Lower lobe of right lung (tissue), 2 donors: ENCODE measurements at regions not wholly inside any gene's neighbourhood (a gene's known extent, or its start where the extent isn't known, plus 50 kb on each side); places are given as distances from the start of the nearest gene placed in this dataset.

ENCODE experiments used
- ATAC-seq, 2 donors: fragments of 200-7000 bp; cut with Tn5 transposase; one replicate each; pipeline ENCODE4 v1.9.1; 2020 to 2022; ENCODE audit warnings: mild to moderate bottlenecking in 2 of 2, moderate library complexity in 2 of 2
- DNase-seq: peaks from one replicate; pipeline ENCODE4 v3.0.0-alpha.2; 2020
- H3K27ac ChIP-seq: fragments of 200-600 bp; one replicate; pipeline ENCODE4 v1.8.0; 2022
- H3K27me3 ChIP-seq: fragments of 200-600 bp; one replicate; pipeline ENCODE4 v1.8.0; 2022; ENCODE audit warnings: low read depth
- H3K36me3 ChIP-seq: fragments of 200-600 bp; one replicate; pipeline ENCODE4 v1.8.0; 2022; ENCODE audit warnings: mild to moderate bottlenecking
- H3K4me1 ChIP-seq: fragments of 200-600 bp; one replicate; pipeline ENCODE4 v1.8.0; 2022
- H3K4me3 ChIP-seq: fragments of 200-600 bp; one replicate; pipeline ENCODE4 v1.8.0; 2022; ENCODE audit warnings: mild to moderate bottlenecking
- H3K9me3 ChIP-seq: fragments of 200-600 bp; one replicate; pipeline ENCODE4 v1.8.0; 2022
- CTCF ChIP-seq: fragments of 200-600 bp; IDR thresholded peaks from one replicate; pipeline ENCODE4 v1.8.0; 2022; ENCODE audit warnings: antibody characterized with exemption, mild to moderate bottlenecking
- intact Hi-C: fragments of 100-400 bp; cut with DNase I; formaldehyde crosslinking; loops from one replicate; pipeline ENCODE4 v1.11.0; 2022
- donor health status: DM: no; HTN: yes; CAD: no; lungs with severe emphysema.

- no peaks in the 10 kb centered on the region for H3K36me3 ChIP-seq
- intact Hi-C loops = no loop called here
- no peaks in the 10 kb centered on the region for H3K9me3 ChIP-seq
- no peak for TF ChIP-seq CTCF
- no peak for DNase-seq
- H3K27me3 ChIP-seq = no peaks in the 10 kb centered on the region
- H3K4me3 ChIP-seq = no peak overlapping the region
- ATAC-seq = no peak
- no peak overlapping the region for H3K27ac ChIP-seq
- H3K4me1 ChIP-seq = no peaks in the 10 kb centered on the region
Measured at GRCh38 chr3:63124090-63124489, 154.0 kb upstream of the SYNPR start.

GRCh38 chr3:63126530-63126929 lies 151.6 kb upstream of the SYNPR start:
- intact Hi-C loops = no loop called here

GRCh38 chr3:63128380-63128779 lies 149.7 kb upstream of the SYNPR start:
- no peaks in the 10 kb centered on the region for H3K27me3 ChIP-seq
- no peak overlapping the region for H3K27ac ChIP-seq
- no peaks in the 10 kb centered on the region for H3K4me1 ChIP-seq
- intact Hi-C loops = no loop called here
- TF ChIP-seq CTCF = no peak
- DNase-seq = no peak
- no peaks in the 10 kb centered on the region for H3K36me3 ChIP-seq
- H3K9me3 ChIP-seq = no peaks in the 10 kb centered on the region
- no peak for ATAC-seq
- H3K4me3 ChIP-seq = no peak overlapping the region

More at GRCh38 chr3:63126530-63126929, 151.6 kb upstream of the SYNPR start:
- Histone ChIP-seq H3K36me3 (no peaks in the 10 kb centered on the region), H3K4me3 (no peak overlapping the region), H3K4me1 (no peaks in the 10 kb centered on the region), H3K27ac (no peak overlapping the region), H3K27me3 (no peaks in the 10 kb centered on the region), H3K9me3 (no peaks in the 10 kb centered on the region)
- TF ChIP-seq CTCF = no peak
- no peak for DNase-seq
- no peak for ATAC-seq

DNA sequence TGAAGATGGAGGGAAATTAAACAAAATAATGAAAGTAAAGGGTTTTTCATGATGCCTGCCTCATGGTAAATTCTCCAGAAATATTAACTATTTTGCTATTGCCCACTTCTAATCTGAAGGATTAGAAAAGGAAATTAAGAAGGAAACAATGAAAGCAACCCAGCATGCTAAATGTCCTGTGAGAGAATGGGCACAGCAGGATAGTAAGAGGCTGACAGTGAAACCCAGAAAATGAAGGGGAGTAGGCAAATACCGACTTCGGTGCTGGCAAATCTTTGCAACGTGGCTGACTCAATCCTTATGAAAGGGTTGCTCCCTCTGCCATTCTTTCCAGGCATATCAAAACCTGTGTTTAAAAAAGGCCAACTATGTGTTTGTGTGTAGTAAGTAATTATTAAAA lies 147.5 kb upstream of the SYNPR start:
- DNase-seq (no peak), ATAC-seq (no peak)
- TF ChIP-seq CTCF = no peak
- H3K27ac ChIP-seq = no peak overlapping the region
- H3K4me1 ChIP-seq = no peaks in the 10 kb centered on the region
- H3K9me3 ChIP-seq = no peaks in the 10 kb centered on the region
- intact Hi-C loops = no loop called here
- no peaks in the 10 kb centered on the region for H3K27me3 ChIP-seq
- no peaks in the 10 kb centered on the region for H3K36me3 ChIP-seq
- H3K4me3 ChIP-seq = no peak overlapping the region

GRCh38 chr3:63132461-63133250 lies 145.5 kb upstream of the SYNPR start:
- TF ChIP-seq CTCF = no peak
- Histone ChIP-seq H3K27me3 (no peaks in the 10 kb centered on the region), H3K4me1 (no peaks in the 10 kb centered on the region), H3K27ac (no peak overlapping the region), H3K36me3 (no peaks in the 10 kb centered on the region), H3K9me3 (no peaks in the 10 kb centered on the region), H3K4me3 (no peak overlapping the region)
- ATAC-seq = no peak
- DNase-seq = no peak
- intact Hi-C loops = no loop called here
